HG03442 (cell line): ENCODE measurements at regions not wholly inside any gene's neighbourhood (a gene's known extent, or its start where the extent isn't known, plus 50 kb on each side); places are given as distances from the start of the nearest gene placed in this dataset.

Experiments
- ATAC-seq: cut with Tn5 transposase; IDR thresholded peaks from one replicate; pipeline ENCODE4 v1.9.1; 2021; ENCODE audit warnings: mild to moderate bottlenecking, moderate library complexity; ENCODE audit not compliant: unreplicated experiment

DNA sequence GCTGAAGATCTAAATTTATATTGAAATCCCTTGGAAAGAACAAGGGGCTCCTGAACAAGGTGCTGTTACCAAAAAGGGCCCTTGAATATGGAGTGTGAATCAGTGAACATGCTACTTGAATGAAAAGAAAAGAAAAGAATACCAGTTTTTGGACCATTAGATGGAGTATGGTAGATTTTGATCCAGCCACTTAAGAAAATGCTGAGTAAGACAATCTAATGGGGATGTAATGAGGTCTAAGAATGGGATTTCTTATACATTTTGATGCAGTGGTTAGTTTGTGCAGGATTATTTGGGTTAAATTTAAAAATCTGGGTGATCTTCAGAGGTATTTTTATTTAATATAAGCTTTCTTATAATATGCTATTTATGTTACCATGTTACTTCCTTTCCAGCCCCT is 2003.0 kb upstream of the LRRTM1 start:
- no peak for ATAC-seq

DNA sequence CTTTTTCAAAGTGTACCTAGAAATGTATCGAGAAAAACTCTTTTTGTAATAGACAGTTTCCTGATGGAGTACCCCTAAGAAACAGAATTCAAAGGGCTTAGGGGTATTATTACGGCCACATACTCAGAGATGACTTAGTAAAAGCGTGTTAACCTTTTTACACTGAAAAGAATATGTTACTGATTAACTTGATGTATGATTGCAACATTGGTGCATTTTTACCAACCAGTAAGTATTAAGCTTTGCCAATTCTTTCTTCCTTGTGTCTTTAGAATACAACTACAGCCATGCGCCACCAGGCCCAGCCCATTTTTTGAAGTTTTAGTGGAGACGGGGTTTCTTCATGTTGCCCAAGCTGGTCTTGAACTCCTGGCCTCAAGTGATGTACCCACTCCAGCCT is 1997.0 kb upstream of the LRRTM1 start:
- ATAC-seq, result no peak

DNA sequence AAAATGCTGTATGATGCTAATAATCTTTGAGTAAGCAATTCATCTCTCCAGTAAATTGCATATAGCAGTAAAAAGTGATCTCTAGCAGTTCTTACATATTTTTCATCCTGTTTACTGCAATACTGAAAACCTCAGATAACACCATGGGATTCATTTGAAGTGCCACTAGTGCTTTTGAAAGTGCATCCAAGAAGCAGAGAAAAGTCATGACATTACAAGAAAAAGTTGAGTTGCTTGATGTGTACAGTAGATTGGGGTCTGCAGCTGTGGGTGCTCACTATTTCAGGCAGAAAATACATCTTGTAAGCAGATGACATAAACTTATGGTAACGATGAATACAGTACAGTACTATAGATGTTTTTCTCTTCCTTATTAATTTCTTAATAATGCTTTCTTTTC is 1984.9 kb upstream of the LRRTM1 start:
- ATAC-seq, result no peak

DNA sequence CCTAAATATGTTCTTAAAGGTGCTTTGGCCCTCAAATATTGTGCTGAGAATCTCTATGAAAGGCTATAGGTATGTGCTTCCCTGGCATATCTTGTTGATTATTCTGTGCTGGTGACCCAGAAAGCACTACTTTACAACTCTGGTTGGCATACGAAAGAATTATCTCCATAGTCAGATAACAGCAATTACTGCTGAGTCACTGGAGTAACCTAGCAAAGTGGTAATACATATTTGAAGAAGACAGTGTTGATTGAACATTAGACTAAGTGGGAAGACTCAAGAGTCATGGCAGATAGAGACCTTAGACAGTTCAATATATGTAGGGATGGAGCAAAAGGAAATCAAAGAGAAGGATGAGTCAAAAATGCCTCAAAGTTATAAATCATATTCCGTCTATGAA is 1978.5 kb upstream of the LRRTM1 start:
- ATAC-seq, result no peak

DNA sequence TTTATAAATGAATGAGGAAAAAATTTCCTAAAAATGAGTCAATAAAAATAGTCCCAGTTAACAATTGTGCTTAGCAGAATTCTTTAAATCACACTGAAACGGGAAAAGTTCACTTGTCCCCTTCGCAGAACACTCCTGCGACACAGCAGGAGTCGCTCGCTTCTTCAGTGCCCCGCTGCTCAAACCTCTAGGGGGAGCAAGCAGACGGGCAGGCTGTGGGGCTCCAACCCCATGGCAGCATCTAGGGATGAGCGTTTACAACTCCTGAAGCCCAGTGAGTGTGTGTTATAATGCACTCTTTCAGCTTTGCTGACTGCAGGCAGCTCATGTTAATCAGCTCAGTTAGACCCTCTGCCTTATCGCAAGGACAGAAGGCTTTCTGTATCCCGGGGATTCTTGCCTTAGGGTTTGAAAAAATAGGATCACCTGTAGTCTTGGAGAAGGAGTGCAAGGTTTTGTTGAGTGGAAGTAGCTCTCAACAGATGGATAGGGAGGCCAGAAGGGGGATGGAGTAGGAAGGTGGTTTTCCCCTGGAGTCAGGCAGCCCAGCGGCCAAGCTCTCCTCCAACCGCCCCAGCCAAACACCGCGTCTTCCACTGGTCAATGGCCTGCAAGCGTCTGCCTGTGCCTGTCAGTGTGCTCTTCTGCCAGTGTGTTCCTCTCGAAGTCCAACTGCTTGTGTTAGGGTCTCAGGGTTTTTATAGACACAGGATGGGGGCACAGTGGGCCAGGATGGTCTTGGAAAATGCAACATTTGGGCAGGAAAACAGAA is 1977.7 kb upstream of the LRRTM1 start:
- ATAC-seq, result no peak

DNA sequence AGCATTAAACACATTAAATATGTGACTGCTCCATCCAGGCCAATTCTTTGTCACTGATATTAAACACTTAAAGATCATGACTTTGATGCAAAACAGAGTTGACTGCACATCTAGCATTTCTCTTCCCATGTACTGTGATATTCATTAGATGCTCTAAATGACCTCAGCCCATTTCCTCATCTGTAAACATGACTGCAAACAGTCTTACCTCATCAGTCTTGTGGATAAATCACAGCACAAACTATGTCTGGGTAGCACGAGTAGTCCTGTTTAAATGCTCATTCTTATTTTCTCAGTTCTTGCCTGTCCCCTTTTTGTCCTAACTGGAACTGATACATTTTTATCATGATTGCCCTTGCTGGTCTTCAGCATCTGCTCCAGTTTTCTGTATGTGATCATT is 1974.8 kb upstream of the LRRTM1 start:
- no peak for ATAC-seq

DNA sequence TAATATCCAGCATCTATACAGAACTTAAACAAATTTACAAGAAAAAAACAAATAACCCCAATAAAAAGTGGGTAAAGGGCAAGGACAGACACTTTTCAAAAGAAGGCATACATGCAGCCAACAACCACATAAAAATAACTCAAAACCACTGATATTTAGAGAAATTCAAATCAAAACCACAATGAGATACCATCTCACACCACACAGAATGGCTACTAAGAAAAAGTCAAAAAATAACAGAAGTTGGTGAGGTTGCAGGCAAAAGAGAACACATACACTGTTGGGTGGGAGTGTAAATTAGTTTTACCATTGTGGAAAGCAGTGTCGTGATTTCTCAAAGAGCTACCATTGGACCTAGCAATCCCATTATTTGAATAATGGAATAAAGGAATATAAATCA is 1973.9 kb upstream of the LRRTM1 start:
- no peak for ATAC-seq

DNA sequence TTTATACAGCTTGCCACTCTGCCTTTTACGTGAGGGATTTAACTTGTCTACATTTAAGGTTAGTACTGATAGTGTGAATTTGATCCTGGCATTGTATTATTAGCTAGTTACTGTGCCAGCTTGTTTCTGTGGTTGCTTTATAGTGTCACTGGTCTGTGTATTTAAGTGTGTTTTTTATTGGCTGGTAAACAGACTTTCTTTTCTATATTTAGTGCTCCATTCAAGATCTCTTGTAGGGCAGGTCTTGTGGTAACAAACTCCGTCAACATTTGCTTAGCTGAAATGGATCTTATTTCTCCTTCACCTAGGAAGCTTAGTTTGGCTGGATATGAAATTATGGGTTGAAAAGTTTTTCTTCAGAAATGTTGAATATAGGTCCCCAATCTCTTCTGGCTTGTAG is 1971.0 kb upstream of the LRRTM1 start:
- ATAC-seq, result no peak

DNA sequence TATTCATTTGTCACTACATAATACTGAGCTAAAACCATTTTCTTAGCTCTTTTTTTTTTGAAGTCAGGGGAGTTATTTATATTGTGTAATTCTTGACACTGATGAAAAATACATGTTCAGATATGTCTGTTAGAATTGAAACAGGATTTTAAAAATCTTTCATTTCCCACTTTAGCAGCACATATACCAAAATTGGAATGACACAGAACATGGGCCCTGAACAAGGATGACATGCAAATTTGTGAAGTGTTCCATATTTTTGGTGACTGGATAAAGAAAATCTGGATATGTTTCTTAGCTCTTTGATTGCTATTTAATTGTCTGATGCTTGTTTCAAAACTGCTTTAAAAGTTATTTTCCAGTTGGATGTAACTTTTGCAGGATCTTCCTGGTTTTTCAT is 1963.9 kb upstream of the LRRTM1 start:
- ATAC-seq, result no peak

DNA sequence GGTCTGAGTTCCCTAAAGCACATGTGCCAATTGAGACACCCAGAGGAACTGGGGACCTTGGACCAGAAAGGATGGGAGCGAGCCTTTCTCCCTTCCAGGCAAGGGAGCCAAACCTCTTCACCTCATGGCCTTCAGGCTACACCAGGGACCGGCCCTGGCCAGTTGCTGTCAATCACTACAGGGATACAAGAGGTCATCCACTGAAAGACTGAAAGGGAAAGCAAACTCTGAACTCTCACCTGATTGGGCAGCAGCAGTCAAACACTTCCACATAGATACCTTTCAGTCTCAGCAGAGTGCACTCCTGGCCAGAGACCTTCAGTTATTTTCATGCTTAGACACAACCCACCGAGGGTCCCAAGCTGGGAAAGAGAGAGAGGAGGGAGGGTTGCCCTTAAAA is 1956.0 kb upstream of the LRRTM1 start:
- ATAC-seq, result no peak

DNA sequence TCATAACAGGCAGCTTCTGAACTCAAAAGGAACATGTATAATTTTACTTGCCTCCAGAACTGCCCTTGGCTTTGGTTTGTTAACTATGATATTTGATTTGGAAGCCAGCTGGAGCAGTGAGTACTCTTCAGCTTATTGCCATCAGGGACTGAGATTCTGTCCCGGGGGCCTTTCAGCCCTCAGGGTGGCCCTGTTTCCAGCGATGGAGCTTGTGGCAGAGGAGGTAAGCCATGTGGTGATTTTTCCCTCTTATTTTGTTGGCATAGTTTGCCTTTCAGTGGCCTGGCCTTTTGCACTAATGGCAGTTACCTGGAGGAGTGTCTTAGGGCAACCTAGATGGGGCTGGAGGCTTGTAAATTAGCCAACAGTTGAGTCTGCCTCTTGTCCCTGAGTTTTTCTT is 1955.0 kb upstream of the LRRTM1 start:
- ATAC-seq, result no peak

DNA sequence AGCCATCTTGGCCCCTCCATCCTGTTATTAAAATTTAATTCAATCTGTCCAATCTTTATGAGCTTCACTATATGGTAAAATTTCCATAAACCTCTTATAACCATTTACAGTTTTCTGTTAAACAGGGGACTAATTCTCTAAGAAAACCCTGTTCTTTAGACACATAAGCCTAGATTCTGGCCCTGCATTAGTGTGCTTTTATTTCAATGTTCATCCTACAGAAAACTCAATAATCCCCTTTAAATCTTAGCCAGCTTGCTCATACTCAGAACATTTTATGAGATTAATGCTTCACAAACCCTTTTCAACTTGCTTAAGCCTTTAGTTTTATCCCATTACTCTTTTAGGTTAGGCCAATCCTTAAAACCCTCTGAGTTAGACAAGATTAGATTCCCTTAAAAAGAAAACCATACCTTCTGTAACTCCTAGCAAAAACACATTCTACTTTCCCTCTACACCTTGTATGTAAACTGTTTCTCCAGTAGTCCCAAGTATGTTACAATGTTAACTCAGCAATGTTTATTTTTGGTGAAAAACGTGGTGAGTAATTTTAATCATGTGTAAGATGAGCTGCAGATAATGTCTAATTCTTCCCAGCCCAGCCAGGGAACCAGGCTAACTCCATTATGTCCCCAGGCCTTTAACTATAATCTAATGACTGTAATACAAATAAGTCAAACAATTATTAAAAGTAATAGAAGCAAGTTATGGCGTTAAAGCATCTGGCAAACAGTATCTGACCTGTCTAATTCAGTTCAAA is 1953.4 kb upstream of the LRRTM1 start:
- no peak for ATAC-seq

DNA sequence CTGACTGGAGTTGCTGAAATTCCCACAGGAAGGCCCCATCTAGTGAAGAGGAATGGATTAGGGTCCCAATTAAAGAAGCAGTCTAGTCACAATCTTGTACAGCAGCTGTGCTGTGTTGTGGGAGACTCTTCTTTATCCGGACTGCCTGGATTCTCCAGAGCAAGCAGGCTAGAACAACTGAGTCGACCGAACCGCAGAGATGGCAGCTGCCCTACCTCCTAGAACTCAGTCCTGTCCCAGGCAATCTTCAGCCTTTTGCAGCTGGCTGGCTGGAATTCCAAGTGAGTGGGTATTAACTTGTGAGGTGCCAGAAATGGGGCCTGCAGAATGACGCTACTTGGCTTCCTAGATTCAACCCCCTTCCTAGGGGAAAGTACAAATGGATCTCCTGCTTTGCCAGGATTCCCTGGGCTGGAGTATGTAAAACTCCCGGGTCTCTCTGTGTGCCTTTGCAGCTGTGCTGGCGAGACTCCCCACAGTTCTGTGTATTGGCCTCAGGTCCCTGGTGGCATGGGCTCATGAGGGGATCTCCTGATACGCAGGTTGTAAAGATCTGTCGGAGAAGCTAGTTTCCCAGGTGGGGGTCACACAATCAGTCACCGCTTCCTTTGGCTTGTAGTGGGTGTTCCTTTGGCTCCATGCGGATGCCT is 1952.6 kb upstream of the LRRTM1 start:
- no peak for ATAC-seq

DNA sequence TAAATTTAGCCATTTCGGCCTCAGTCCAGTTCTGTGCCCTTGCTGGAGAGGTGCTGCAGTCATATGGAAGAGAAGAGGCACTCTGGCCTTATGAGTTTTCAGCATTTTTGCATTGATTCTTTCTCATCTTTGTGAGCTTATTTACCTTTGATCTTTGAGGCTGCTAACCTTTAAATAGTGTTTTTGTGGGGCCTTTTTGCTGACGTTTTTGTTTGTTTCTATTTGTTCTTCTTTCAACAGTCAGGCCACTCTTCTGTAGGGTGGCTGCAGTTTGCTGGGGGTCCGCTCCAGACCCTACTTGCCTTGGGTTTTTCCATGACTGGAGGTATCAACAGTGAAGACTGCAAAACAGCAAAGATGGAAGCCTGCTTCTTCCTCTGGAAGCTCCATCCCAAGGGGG is 1951.7 kb upstream of the LRRTM1 start:
- ATAC-seq, result no peak

DNA sequence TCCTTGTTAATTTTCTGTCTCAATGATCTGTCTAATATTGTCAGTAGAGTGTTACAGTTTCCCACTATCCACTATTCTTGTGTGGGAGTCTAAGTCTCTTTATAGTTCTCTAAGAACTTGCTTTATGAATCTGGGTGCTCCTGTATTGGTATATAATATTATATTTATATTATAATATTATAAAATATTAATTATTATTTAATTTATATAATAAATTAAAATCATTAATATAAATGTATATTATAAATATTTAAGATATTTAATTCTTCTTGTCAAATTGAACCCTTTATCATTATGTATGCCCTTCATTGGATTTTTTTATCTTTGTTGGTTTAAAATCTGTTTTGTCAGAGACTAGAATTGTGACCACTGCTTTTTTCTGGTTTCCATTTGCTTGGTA is 1950.2 kb upstream of the LRRTM1 start:
- ATAC-seq, result no peak

DNA sequence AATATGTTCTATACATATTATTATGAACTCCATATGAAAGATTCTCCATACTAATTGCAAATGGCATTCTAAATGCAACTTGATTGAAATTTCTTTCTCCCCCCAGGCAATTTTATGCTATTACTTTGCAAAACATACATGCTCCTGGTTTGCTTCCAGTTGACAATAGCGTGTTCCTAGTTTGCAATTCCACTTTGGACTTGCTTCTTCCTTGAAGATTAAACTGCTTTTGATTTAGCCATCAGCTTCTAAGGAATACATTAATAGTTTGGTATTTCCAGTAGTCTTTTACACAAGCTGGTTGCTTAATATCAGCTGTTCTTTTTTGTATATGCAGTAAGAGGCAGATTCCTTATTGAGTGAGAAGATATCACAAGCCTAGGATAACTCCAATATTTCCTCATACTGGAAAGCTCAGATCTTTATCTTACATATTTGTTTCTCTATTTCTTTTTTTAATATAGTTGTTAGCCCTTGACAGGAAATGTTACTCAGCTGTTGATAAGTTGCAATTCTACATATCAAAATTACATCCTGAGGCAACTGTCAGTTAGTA is 1941.7 kb upstream of the LRRTM1 start:
- ATAC-seq, result no peak

DNA sequence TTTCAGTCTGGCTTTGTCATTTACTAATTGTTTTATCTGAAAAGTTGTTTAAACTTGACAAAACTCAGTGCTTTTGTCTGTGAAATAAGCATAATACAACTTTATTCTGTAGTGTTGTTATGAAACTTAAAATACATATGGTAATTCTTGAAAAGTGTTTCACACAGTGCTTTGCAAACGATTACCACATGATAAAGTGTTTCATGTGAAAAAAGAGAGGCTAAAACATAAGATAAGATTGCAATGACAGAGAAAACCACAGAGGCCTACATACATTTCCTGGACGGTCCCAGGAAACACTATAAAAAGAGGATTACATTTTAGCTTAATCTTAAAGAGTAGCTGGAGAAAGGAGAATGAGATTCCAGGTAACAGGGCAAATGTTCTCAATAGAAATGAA is 1934.6 kb upstream of the LRRTM1 start:
- no peak for ATAC-seq

DNA sequence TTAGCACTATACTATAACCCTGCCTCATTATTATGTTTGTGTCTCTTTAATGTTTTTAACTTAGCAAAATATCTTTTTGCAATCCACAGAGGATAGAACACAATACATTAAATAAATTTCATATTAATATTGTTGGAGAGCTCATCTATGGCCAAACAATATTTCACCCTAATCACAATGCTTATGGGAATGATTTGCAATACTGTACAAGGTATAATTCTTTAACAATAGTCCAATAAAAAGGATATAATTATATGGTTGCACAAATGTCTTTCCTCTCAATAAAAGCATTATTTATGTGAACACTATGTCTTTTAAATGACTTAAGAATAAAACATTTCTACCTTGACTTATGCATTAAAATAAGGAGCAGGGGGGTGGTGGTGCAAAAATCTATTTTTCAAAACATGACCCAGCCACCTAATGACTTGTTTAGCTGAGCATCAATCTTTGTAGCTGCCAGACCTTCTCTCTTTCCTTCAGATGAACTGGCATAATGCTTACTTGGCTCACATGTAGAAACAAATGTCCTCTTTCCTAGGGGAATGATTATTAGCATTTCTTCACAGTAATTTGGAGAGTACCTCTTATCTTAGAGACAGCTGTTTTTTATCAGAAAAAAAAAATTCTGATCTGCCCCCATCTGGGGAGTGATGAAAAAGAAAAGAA is 1933.6 kb upstream of the LRRTM1 start:
- ATAC-seq, result no peak

DNA sequence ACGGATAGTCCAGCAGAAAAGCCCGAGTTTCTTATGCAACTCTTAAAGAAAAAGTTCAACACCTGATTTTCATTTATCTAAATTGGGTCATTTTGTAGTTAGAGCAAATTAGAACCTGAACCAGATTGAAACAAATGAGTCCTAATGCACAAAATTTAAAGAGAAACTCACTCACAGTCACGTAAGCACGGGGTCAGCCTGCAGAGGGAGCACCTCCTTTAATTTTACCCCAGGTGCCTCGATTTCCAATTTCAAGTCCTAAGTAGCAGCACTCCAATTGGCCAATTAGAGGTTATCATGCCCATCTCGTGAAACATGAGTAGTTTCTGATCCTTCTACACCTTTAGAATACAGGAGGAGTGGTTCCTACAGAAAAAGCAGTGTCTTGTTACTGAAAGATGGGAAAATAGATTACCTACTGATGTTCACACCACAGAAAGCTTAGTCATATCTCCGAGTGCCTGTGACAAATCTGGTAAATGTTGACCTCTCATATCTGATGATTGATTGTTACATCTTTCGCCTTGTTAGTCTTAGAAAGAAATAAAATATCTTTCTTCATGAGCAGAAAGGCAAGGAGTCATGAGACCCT is 1929.8 kb upstream of the LRRTM1 start:
- no peak for ATAC-seq

DNA sequence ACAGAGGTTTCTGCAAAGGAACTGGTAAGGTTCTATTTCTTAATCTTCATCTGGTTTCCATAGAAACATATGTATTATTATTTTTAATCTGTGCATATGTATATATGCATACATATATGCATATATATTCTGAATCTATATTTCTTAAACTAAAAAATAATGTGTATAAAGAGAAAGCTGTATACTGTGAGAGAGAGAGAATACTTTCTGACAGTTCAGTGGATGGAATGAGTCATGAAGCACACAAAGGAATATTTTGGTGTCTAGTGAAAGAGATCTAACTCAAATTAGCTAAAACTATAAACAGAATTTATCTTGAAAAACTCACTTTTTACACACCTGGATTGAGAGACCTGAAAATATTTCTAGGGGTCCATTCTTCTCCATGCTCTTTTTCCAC is 1929.3 kb upstream of the LRRTM1 start:
- ATAC-seq, result no peak

DNA sequence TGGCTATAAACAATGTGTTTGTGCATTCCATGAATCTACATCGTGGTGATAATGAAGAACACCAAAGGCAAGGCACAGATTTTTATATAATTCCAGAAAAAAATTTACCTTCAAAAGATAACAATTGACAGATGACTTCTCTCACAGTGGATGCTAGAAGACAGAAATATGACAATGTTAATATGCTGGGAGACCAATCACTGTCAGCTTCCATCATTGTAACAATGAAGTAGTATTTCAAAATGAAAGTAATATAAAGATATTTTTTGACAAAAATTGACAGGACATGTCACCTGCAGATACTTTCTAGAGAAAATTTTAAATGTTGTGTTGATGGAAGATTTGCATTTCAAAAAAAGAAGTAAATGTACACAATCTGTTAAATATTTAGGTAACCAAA is 1925.9 kb upstream of the LRRTM1 start:
- no peak for ATAC-seq
